ENCODE measurements at regions not wholly inside any gene's neighbourhood (a gene's known extent, or its start where the extent isn't known, plus 50 kb on each side); places are given as distances from the start of the nearest gene placed in this dataset.

- TF ChIP-seq POLR2A (IDR thresholded peaks at IDR 0.05; ENCODE audit: low read depth) (no peak), EP300 (IDR thresholded peaks at IDR 0.05) (no peak), POLR2AphosphoS5 (IDR thresholded peaks at IDR 0.05) (no peak)
- TF ChIP-seq, protein P1, sequence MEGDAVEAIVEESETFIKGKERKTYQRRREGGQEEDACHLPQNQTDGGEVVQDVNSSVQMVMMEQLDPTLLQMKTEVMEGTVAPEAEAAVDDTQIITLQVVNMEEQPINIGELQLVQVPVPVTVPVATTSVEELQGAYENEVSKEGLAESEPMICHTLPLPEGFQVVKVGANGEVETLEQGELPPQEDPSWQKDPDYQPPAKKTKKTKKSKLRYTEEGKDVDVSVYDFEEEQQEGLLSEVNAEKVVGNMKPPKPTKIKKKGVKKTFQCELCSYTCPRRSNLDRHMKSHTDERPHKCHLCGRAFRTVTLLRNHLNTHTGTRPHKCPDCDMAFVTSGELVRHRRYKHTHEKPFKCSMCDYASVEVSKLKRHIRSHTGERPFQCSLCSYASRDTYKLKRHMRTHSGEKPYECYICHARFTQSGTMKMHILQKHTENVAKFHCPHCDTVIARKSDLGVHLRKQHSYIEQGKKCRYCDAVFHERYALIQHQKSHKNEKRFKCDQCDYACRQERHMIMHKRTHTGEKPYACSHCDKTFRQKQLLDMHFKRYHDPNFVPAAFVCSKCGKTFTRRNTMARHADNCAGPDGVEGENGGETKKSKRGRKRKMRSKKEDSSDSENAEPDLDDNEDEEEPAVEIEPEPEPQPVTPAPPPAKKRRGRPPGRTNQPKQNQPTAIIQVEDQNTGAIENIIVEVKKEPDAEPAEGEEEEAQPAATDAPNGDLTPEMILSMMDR (IDR thresholded peaks at IDR 0.05): no peak
Observed at GRCh38 chr13:64413529-64413928, 2816.6 kb downstream of the PCDH9 start.

Data from esophagus muscularis mucosa (tissue), 4 donors.